GM18907 (cell line): ENCODE measurements at regions not wholly inside any gene's neighbourhood (a gene's known extent, or its start where the extent isn't known, plus 50 kb on each side); places are given as distances from the start of the nearest gene placed in this dataset.

Experiments
- ATAC-seq: cut with Tn5 transposase; IDR thresholded peaks from one replicate; pipeline ENCODE4 v1.9.1; 2021; ENCODE audit warnings: mild to moderate bottlenecking, moderate library complexity; ENCODE audit not compliant: unreplicated experiment

DNA sequence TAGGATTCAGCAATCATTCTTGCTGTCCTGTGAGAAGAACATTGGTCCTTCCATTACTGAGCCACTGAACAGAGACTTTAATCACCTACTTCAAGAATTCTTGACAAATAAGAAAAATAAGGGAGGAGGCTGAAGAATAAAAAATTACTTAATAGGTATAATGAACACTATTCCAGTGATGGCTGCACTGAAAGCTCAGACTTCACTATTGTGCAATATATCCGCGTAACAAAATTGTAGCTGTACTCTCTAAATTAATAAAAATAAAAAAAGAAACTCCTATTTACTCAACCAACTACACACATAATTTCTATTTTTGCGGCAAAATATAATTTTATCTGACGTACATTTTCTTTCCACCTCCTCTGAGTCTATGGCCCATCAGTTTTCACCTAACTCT, 2441.0 kb downstream of the PCDH7 start:
- no peak for ATAC-seq

- no peak for ATAC-seq
Measured at GRCh38 chr4:33162122-33162521, 2442.0 kb downstream of the PCDH7 start.

- ATAC-seq = no peak
Measured at GRCh38 chr4:33171873-33172525, 2451.8 kb downstream of the PCDH7 start.

DNA sequence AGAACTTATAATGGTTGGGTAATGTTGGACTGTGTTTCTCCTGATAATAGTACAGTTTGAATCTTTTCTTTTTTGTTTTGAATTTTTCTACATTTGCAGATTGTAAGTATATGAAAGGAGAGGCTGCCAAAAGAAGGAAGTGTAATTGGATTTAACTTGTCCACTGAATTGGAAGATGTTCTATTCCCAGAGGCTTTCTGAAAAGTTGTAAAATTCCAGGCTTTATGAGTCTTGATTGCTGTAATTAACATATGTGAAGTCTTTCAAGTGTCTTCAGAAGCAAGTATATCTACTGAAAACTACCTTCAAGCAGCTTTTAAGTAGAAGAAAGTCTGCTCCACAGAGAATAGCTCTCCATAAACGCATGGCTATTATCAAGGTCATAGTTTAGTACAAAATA, 2456.4 kb downstream of the PCDH7 start:
- ATAC-seq = no peak

- ATAC-seq = peak; percentile 97
Measured at GRCh38 chr4:33184657-33185290, 2464.6 kb downstream of the PCDH7 start.

DNA sequence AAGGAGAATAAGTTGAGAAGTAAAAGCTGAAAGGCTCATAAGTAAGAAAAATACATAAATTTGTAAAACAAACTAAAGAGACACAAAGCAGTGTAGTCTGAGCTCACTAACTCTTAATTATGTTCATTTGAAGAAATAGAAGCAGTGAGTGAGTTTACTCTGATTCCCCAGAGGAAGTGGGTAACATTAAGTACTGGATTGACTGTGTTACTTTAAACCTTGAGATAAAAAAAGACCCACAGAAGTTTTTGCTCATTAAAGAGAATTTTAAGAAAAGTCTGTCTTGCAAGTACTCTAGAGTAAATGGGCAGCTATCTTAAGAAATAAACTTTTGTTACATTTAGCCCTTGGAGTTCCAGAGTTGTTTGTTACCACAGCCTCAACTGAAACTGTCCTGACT, 2466.9 kb downstream of the PCDH7 start:
- peak; percentile 62 for ATAC-seq

DNA sequence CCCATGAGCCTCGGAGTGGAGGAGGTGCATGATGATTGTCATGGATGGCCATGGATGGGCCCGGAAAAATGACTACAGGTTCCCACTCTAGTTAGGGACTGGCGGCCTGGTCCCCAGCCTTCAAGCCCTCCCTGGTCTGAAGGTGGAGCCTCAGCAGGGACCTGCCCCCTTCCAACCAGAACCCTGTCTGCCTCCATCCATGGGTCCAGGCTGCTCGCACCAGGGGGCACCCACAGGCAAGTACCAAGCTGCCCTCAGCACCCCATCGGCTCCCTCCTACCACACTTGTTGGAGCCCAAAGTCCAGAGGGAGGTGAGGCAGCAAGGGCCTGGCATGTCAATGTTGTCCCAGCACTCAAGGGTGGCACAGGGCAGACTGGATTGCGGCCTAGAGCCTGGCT, 2468.6 kb downstream of the PCDH7 start:
- no peak for ATAC-seq

DNA sequence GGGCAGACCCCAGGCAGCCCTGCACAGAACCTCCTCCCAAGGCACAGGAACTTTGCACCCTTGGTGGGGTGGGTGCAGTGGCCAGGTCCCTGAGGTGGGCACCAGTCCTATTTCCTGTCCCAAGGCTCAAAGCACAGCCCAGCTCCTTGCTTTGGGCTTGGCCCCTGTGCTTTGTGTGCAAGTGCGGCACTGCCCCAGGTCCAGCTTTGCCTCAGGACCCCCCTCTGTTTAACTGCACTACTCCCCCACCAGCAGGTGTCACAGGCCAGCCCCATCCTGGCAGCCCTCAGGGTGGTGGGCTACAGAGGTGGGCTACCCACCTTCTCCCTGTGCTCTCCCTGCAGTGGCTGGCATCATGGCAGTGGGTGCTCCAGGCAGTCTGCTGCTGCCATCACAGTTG, 2469.0 kb downstream of the PCDH7 start:
- no peak for ATAC-seq

- no peak for ATAC-seq
Measured at GRCh38 chr4:33193109-33193508, 2472.9 kb downstream of the PCDH7 start.

DNA sequence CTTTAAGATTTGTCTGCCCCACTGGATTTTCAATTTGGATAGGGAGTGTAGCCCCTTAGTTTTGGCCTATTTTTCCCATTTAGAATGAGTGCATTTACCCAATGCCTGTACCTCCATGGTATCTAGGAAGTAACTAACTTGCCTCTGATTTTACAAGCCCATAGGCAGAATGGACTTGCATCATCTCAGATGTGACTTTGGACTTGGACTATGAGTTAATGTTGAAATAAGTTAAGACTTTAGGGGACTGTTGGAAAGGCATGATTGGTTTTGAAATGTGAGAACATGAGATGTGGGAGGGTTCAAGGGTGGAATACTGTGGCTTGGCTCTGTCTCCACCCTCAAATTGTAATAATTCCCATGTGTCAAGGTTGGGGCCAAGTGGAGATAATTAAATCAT, 2480.2 kb downstream of the PCDH7 start:
- no peak for ATAC-seq

- no peak for ATAC-seq
Measured at GRCh38 chr4:33218238-33218637, 2498.1 kb downstream of the PCDH7 start.

DNA sequence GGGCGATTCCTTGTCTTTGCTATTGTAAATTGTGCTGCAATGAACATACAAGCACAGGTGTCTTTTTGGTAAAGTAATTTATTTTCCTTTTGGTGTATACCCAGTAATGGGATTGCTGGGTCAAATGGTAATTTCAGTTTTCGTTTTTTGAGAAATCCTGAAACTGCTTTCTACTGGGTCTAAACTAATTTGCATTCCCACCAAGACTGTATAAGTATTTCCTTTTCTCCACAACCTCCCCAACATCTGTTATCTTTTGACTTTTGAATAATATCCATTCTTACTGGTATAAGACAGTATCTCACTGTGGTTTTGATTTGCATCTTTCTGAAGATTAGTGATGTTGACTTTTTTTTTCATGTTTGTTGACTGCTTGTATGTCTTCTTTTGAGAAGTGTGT, 2506.0 kb downstream of the PCDH7 start:
- ATAC-seq = peak; percentile 97

- ATAC-seq = no peak
Measured at GRCh38 chr4:33226783-33227182, 2506.6 kb downstream of the PCDH7 start.

DNA sequence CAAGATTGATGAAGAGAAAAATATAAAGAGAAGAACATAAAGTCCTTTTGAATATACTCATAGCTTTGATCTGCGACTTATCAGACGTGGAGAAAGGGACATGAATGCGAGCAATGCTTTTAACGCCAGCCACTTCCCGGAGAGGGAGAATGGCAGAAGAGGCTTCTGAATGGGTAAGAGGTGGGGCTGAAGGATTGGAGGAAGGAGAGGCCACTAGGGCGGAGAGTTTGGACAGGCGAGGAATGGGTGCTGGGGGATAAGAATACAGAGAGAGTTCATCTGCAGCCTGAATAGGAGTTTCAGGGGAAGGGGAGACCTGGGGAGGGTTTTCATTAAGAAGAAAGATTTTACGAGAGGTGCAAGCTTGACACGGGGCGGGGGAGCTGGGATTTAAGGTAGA, 2534.9 kb downstream of the PCDH7 start:
- no peak for ATAC-seq

GRCh38 chr4:33255507-33255906, 2535.3 kb downstream of the PCDH7 start:
- ATAC-seq = no peak

DNA sequence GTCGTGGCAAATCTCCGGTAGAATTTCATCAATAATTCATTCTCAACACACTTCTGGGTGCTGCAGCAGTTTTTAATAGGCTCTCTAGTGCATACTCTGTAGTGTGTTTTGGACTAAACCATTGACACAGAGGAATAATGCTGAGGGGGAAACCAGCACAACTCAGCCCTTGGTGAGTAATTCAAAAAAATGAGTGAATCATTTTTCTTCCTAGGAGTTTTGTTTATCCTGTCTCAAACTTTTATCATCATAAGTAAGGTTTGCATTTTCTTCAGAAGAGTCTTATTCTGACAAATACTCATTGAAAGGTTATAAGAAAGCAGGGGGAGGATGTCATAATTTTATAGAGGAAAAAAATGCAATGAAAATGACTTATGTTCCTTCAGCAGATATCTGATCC, 2542.7 kb downstream of the PCDH7 start:
- ATAC-seq = no peak

DNA sequence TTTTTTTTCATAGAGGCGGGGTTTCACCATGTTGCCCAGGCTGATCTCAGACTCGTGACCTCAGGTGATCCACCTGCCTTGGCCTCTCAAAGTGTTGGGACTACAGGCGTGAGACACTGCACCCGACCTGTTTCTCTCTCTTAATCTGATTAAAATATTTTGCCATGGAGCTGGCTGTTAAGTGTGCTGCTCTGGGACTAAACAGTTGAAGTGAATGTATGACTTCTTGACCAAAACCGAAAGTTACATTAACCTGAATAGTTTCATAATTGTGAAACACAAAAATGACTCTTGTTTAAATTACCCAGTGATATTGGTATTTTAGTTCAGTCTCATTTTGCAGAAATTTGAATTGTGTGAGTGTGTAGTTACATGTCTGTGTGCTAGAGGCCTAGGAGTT, 2548.6 kb downstream of the PCDH7 start:
- ATAC-seq = no peak

- ATAC-seq = no peak
Measured at GRCh38 chr4:33270403-33270802, 2550.2 kb downstream of the PCDH7 start.

DNA sequence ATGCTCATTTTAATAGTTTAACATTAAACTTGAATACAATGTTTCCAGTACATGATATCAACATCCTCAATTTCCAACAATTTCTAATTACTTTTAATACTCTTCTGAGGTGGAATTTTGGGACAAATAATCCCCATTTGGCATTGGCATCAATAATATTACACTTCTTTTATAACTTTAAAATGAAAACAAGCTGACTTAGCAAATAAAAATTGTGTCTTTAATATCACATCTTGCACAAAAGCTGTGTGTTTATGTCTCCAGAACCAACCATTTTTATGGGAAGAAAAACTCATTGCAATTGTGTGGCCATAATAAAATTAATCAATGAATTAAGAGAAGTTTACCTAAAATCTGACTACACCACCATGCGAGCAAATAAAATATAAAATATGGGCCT, 2552.6 kb downstream of the PCDH7 start:
- ATAC-seq = no peak

- ATAC-seq = no peak
Measured at GRCh38 chr4:33283818-33284217, 2563.6 kb downstream of the PCDH7 start.

DNA sequence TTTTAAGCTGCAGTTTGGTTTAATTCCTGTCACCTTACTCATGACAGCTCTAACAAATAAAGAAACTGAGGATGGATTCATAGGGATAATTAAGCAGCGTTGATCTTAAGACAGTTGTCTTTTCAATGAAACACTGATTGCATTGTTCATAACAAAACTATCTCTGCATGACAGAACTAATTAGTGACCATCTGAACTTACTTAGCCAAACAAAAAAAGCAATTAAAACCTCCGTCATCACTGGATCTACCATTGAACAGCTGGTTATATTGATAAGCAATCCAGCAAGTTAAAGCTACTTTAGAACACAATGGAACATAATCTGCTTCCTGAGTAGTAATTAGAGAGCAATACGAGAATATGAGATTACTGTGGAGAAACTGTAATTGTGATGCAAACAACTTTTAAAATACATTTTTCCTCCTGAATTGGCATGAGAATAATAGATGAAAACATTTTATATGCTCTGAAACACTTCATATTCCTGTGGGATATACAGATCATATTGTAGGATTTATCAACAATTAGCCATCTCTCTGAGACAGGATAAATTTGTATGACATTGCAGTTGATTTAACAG, 2576.8 kb downstream of the PCDH7 start:
- ATAC-seq = no peak

DNA sequence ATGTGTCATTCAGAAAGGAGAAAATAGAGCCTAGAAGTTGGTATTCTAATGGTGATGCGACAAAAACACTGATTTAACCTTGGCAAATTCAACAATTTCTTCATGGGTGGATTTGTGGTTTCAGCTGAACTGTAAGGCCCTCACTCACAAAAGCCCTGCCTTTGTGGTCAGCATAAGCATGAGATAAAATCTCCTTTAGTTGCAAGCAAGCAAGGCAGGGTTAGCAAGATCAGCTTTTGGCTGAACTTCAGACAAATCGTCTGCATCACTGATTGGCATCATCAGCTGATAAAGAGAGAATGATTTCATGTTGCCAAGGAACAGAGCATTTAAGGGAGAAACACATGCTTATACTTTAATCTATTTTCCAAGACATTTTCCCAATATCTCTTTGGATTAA, 2582.2 kb downstream of the PCDH7 start:
- ATAC-seq = no peak

DNA sequence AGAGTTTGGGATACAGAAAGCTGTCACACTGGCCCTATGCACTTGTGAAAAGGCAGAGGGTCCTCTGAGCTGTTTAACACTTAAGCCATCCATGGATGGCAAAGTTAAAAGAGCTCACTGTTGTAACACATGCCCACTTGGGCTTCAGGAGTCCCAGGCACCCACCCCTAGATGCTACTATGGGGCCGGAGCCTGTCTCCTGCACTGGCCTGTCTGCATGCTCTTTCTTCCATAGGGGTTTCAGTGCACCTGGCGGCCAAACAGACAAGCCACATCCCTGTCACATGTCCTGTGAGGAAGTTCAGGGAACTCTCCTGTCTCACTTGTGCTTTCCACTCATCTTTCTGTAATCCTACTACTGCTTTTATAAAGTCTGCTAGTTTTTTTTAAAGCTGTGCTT, 2586.0 kb downstream of the PCDH7 start:
- ATAC-seq = no peak
